ENCODE measurements at regions not wholly inside any gene's neighbourhood (a gene's known extent, or its start where the extent isn't known, plus 50 kb on each side); places are given as distances from the start of the nearest gene placed in this dataset.
"Not testable (repeated sequence)": the region's sequence is repeated elsewhere in the genome, so short reads cannot be mapped to it uniquely, and the experiment has no call there.

- TF ChIP-seq CTCF (IDR thresholded peaks at IDR 0.05; ENCODE audit: low read length); EZH2 (IDR thresholded peaks at IDR 0.05; ENCODE audit: borderline replicate concordance, low read length): not testable (repeated sequence)
These were observed 54.0 kb upstream of the TBL1X start for GRCh38 chrX:9410889-9411288.

All from OCI-LY1 (cell line).